ENCODE measurements at regions not wholly inside any gene's neighbourhood (a gene's known extent, or its start where the extent isn't known, plus 50 kb on each side); places are given as distances from the start of the nearest gene placed in this dataset.

DNA sequence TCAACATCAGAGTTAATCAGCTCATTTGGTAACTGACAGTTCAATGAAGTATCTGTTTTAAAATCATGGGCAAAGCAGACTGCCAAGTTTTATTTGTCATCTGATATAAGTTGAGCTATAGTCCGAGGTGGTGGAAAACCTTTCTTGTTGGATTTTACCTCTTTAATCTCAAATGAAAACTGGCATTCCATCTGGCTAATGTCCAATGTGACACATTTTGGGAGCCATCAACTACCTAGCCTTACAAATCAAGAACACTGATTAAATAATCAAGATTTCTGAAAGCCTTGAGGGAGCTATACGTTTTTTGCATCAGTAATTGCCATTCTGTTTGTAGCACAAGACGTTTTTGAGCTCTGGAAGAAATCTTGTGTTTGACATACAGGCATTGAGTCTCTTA is 1380.5 kb upstream of the WWC1 start:
- TF ChIP-seq, protein P1, sequence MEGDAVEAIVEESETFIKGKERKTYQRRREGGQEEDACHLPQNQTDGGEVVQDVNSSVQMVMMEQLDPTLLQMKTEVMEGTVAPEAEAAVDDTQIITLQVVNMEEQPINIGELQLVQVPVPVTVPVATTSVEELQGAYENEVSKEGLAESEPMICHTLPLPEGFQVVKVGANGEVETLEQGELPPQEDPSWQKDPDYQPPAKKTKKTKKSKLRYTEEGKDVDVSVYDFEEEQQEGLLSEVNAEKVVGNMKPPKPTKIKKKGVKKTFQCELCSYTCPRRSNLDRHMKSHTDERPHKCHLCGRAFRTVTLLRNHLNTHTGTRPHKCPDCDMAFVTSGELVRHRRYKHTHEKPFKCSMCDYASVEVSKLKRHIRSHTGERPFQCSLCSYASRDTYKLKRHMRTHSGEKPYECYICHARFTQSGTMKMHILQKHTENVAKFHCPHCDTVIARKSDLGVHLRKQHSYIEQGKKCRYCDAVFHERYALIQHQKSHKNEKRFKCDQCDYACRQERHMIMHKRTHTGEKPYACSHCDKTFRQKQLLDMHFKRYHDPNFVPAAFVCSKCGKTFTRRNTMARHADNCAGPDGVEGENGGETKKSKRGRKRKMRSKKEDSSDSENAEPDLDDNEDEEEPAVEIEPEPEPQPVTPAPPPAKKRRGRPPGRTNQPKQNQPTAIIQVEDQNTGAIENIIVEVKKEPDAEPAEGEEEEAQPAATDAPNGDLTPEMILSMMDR (IDR thresholded peaks at IDR 0.05; ENCODE audit: poor library complexity, severe bottlenecking), result no peak
- TF ChIP-seq MXI1 (conservative IDR thresholded peaks at IDR 0.05; ENCODE audit: poor library complexity, severe bottlenecking) (no peak), SMC3 (conservative IDR thresholded peaks at IDR 0.05; ENCODE audit: poor library complexity) (no peak)
- TF ChIP-seq, protein P2, sequence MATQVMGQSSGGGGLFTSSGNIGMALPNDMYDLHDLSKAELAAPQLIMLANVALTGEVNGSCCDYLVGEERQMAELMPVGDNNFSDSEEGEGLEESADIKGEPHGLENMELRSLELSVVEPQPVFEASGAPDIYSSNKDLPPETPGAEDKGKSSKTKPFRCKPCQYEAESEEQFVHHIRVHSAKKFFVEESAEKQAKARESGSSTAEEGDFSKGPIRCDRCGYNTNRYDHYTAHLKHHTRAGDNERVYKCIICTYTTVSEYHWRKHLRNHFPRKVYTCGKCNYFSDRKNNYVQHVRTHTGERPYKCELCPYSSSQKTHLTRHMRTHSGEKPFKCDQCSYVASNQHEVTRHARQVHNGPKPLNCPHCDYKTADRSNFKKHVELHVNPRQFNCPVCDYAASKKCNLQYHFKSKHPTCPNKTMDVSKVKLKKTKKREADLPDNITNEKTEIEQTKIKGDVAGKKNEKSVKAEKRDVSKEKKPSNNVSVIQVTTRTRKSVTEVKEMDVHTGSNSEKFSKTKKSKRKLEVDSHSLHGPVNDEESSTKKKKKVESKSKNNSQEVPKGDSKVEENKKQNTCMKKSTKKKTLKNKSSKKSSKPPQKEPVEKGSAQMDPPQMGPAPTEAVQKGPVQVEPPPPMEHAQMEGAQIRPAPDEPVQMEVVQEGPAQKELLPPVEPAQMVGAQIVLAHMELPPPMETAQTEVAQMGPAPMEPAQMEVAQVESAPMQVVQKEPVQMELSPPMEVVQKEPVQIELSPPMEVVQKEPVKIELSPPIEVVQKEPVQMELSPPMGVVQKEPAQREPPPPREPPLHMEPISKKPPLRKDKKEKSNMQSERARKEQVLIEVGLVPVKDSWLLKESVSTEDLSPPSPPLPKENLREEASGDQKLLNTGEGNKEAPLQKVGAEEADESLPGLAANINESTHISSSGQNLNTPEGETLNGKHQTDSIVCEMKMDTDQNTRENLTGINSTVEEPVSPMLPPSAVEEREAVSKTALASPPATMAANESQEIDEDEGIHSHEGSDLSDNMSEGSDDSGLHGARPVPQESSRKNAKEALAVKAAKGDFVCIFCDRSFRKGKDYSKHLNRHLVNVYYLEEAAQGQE (IDR thresholded peaks at IDR 0.05; ENCODE audit: borderline replicate concordance), result no peak
